SK-N-SH (cell line): ENCODE measurements at regions not wholly inside any gene's neighbourhood (a gene's known extent, or its start where the extent isn't known, plus 50 kb on each side); places are given as distances from the start of the nearest gene placed in this dataset.

Source experiments
- CTCF ChIA-PET: fragments of 300-600, 350-600 bp; formaldehyde crosslinking; extraction: SDS; loops from one replicate; lab custom pipeline; 2021; lab: Yijun Ruan, JAX
- POLR2A ChIA-PET: fragments of 350-600 bp; sonication (Branson Sonifier 250); formaldehyde crosslinking; extraction: SDS; loops from one replicate; lab custom pipeline; 2020; ENCODE audit warnings: antibody characterized with exemption, inconsistent platforms; lab: Yijun Ruan, JAX
- DNase-seq: peaks from one replicate; pipeline ENCODE4 v3.0.0; 2012
- H2AFZ ChIP-seq: fragments of 200-600 bp; sonication (generic); 2 replicates; pipeline ENCODE4 v1.8.1; 2016; ENCODE audit warnings: antibody characterized with exemption, mild to moderate bottlenecking, low read depth
- H3F3A ChIP-seq: fragments of 200-600 bp; sonication (generic); replicated peaks from 2 replicates; pipeline ENCODE3; 2016; ENCODE audit warnings: antibody characterized with exemption, mild to moderate bottlenecking; ENCODE audit not compliant: insufficient read depth
- H3K27ac ChIP-seq, 2 experiments: fragments of 200-500 bp in 1 of 2; fragments of 200-600 bp in 1 of 2; sonication (Bioruptor generic) in 1 of 2; sonication (generic), shearing (Covaris generic) in 1 of 2; 2 replicates each; pipeline versions ENCODE4 v1.5.1 to v1.6.1; 2014 to 2016; ENCODE audit warnings: low read depth in 2 of 2, inconsistent platforms in 1 of 2, low read length in 1 of 2, mild to moderate bottlenecking in 1 of 2, mixed read lengths in 1 of 2
- H3K27me3 ChIP-seq: fragments of 200-600 bp; sonication (generic), shearing (Covaris generic); 2 replicates; pipeline ENCODE4 v1.6.1; 2016; ENCODE audit warnings: mixed run types; ENCODE audit not compliant: insufficient read depth
- H3K36me3 ChIP-seq, 2 experiments: fragments of 200-500 bp in 1 of 2; fragments of 200-600 bp in 1 of 2; sonication (Bioruptor generic) in 1 of 2; sonication (generic) in 1 of 2; replicated peaks in 1 of 2; 2 replicates each; pipeline versions ENCODE3 to v1.5.1; 2014 to 2016; ENCODE audit warnings: low read length in 1 of 2, mild to moderate bottlenecking in 1 of 2; ENCODE audit not compliant: insufficient read depth in 2 of 2, control insufficient read depth in 1 of 2
- H3K4me1 ChIP-seq, 2 experiments: fragments of 200-500 bp in 1 of 2; fragments of 200-600 bp in 1 of 2; sonication (Bioruptor generic) in 1 of 2; sonication (generic), shearing (Covaris generic) in 1 of 2; 2 replicates each; pipeline versions ENCODE4 v1.5.1 to v1.6.1; 2014 to 2016; ENCODE audit warnings: low read depth in 1 of 2, low read length in 1 of 2, mixed run types in 1 of 2; ENCODE audit not compliant: insufficient read depth in 2 of 2, control insufficient read depth in 1 of 2
- H3K4me2 ChIP-seq: fragments of 200-600 bp; sonication (generic), shearing (Covaris generic); 2 replicates; pipeline ENCODE4 v1.6.1; 2017; ENCODE audit warnings: mixed run types
- H3K4me3 ChIP-seq, 2 experiments: fragments of 200-500 bp in 1 of 2; fragments of 200-600 bp in 1 of 2; sonication (Bioruptor generic) in 1 of 2; sonication (generic), shearing (Covaris generic) in 1 of 2; 2 replicates each; pipeline versions ENCODE4 v1.5.1 to v1.8.1; 2014 to 2016; ENCODE audit warnings: low read depth in 2 of 2, inconsistent platforms in 1 of 2, low read length in 1 of 2, mild to moderate bottlenecking in 1 of 2, mixed read lengths in 1 of 2, moderate library complexity in 1 of 2
- H3K79me2 ChIP-seq: fragments of 200-600 bp; sonication (generic); 2 replicates; pipeline ENCODE4 v1.8.1; 2017; ENCODE audit warnings: mild to moderate bottlenecking; ENCODE audit not compliant: insufficient read depth
- H3K9ac ChIP-seq: fragments of 200-600 bp; sonication (generic); 2 replicates; pipeline ENCODE4 v1.6.1; 2017; ENCODE audit warnings: mixed run types
- H3K9me2 ChIP-seq: fragments of 200-600 bp; sonication (generic); 2 replicates; pipeline ENCODE4 v1.6.1; 2017; ENCODE audit warnings: mixed run types
- H3K9me3 ChIP-seq: fragments of 200-600 bp; sonication (generic); 2 replicates; pipeline ENCODE4 v1.6.1; 2017; ENCODE audit warnings: mixed run types, mild to moderate bottlenecking, moderate library complexity
- H4K20me1 ChIP-seq: fragments of 200-600 bp; sonication (generic); 2 replicates; pipeline ENCODE4 v1.6.1; 2017; ENCODE audit warnings: mild to moderate bottlenecking, mixed run types; ENCODE audit not compliant: insufficient read depth
- CHD2 ChIP-seq: fragments of 150-350 bp; IDR thresholded peaks from 2 replicates; pipeline ENCODE4 v1.6.1; 2018; ENCODE audit warnings: low read length; ENCODE audit not compliant: partially characterized antibody
- CTCF ChIP-seq: fragments of 200-600 bp; sonication (generic); IDR thresholded peaks from 2 replicates; pipeline ENCODE4 v1.6.1; 2017; ENCODE audit warnings: antibody characterized with exemption, mild to moderate bottlenecking, moderate library complexity
- ELF1 ChIP-seq: IDR thresholded peaks from 2 replicates; pipeline ENCODE4 v1.4.0; 2012
- EP300 ChIP-seq, 2 experiments: IDR thresholded peaks; 2 replicates each; pipeline versions ENCODE4 v1.4.0 to v1.6.1; 2012; ENCODE audit warnings: borderline replicate concordance in 1 of 2, low read depth in 1 of 2, low read length in 1 of 2
- EZH2phosphoT487 ChIP-seq: fragments of 200-600 bp; sonication (generic); IDR thresholded peaks from 2 replicates; pipeline ENCODE4 v1.6.1; 2017; ENCODE audit warnings: low read depth, mixed run types, mild to moderate bottlenecking, antibody characterized with exemption, moderate library complexity, borderline replicate concordance
- FOSL2 ChIP-seq: IDR thresholded peaks from 2 replicates; pipeline ENCODE4 v1.4.0; 2012; ENCODE audit warnings: low read depth, mild to moderate bottlenecking, moderate library complexity, borderline replicate concordance
- GABPA ChIP-seq: IDR thresholded peaks from 2 replicates; pipeline ENCODE4 v1.4.0; 2012; ENCODE audit warnings: low read depth, mild to moderate bottlenecking
- GATA2 ChIP-seq: sonication (generic); formaldehyde crosslinking; IDR thresholded peaks from 2 replicates; pipeline ENCODE4 v1.5.0; 2020; ENCODE audit warnings: mild to moderate bottlenecking, missing genetic modification reagents
- JUND ChIP-seq: IDR thresholded peaks from 2 replicates; pipeline ENCODE4 v1.4.0; 2012
- MEF2A ChIP-seq: IDR thresholded peaks from 2 replicates; pipeline ENCODE4 v1.4.0; 2012; ENCODE audit warnings: low read depth, borderline replicate concordance
- NFIC ChIP-seq: IDR thresholded peaks from 2 replicates; pipeline ENCODE4 v1.4.0; 2012; ENCODE audit warnings: borderline replicate concordance
- NRF1 ChIP-seq: IDR thresholded peaks from 2 replicates; pipeline ENCODE4 v1.6.1; 2012; ENCODE audit warnings: low read depth, mild to moderate bottlenecking, low read length
- PBX3 ChIP-seq: IDR thresholded peaks from 2 replicates; pipeline ENCODE4; 2012
- POLR2AphosphoS5 ChIP-seq: IDR thresholded peaks from 2 replicates; pipeline ENCODE4 v1.6.1; 2012; ENCODE audit warnings: low read depth, low read length
- RXRA ChIP-seq: IDR thresholded peaks from 2 replicates; pipeline ENCODE4 v1.4.0; 2012; ENCODE audit warnings: low read depth, mild to moderate bottlenecking, borderline replicate concordance
- SIN3A ChIP-seq: IDR thresholded peaks from 2 replicates; pipeline ENCODE4 v1.6.1; 2012; ENCODE audit warnings: low read depth, mild to moderate bottlenecking, low read length, moderate library complexity, borderline replicate concordance
- SMC3 ChIP-seq: IDR thresholded peaks from 2 replicates; pipeline ENCODE4 v1.6.1; 2012; ENCODE audit warnings: low read depth, low read length, improper control_type of control experiment
- TCF12 ChIP-seq: IDR thresholded peaks from 2 replicates; pipeline ENCODE4 v1.4.0; 2012
- YY1 ChIP-seq: IDR thresholded peaks from 2 replicates; pipeline ENCODE4 v1.4.0; 2012; ENCODE audit warnings: low read depth, mild to moderate bottlenecking
- WGBS: methylation state at CpG from one replicate; pipeline ENCODE4 v1.1.6; 2017; ENCODE audit warnings: low lambda C conversion rate; 5-methylcytosine and 5-hydroxymethylcytosine counted together
- TF ChIP-seq, protein P1 (sequence below): IDR thresholded peaks from 2 replicates; pipeline ENCODE4 v1.4.0; 2012; ENCODE audit warnings: low read depth, borderline replicate concordance

- no peak for DNase-seq
- Histone ChIP-seq H3K9ac (no peak overlapping the region), H3K9me3 (no peaks in the 10 kb centered on the region), H3K9me2 (no peaks in the 10 kb centered on the region), H4K20me1 (no peaks in the 10 kb centered on the region), H3K36me3 (no peaks in the 10 kb centered on the region), H3K4me2 (no peak overlapping the region), H3K4me3 (no peak overlapping the region), H2AFZ (no peak overlapping the region), H3K27me3 (no peaks in the 10 kb centered on the region), H3K27ac (no peak overlapping the region), H3K79me2 (no peaks in the 10 kb centered on the region), H3F3A (no peaks in the 10 kb centered on the region), H3K4me1 (no peaks in the 10 kb centered on the region)
- TF ChIP-seq TCF12 (no peak), CHD2 (no peak), JUND (no peak), SIN3A (no peak), RXRA (no peak), CTCF (no peak), POLR2AphosphoS5 (no peak), YY1 (no peak), EZH2phosphoT487 (no peak), PBX3 (no peak), NFIC (no peak), MEF2A (no peak), FOSL2 (no peak)
- TF ChIP-seq, protein P1, sequence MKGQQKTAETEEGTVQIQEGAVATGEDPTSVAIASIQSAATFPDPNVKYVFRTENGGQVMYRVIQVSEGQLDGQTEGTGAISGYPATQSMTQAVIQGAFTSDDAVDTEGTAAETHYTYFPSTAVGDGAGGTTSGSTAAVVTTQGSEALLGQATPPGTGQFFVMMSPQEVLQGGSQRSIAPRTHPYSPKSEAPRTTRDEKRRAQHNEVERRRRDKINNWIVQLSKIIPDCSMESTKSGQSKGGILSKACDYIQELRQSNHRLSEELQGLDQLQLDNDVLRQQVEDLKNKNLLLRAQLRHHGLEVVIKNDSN = no peak
- WGBS = 10% methylated on average over 4 of the region's 4 CpGs
- ChIA-PET POLR2A (no interaction called here), CTCF (no interaction called here)
These were observed 459.7 kb downstream of the RBFOX1 start for GRCh38 chr16:7792346-7792745.

DNA sequence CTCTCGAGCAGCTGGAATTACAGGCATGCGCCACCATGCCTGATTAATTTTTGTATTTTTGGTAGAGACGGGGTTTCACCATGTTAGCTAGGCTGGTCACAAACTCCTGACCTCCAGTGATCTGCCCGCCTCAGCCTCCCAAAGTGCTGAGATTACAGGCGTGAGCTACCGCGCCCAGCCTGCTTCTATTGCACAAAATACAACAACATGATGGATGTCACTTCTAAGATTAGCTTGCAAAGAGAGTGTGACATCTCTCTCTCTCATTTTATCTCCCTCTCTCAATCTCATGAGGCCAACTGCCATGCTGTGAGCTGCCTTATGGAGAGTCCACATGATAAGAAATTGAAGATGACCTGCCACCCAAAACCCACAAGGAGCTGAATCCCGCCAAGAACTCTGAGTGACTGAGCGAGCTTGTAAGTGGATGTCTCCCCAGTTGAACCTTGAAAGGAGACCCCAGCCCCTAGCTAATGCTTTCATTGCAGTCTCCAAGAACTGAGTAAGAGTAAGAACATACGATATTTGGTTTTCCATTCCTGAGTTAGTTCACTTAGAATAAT, 458.5 kb downstream of the RBFOX1 start:
- no peaks in the 10 kb centered on the region for H3K4me1 ChIP-seq
- ChIA-PET POLR2A (no interaction called here), CTCF (no interaction called here)
- 39% methylated on average over 10 of the region's 10 CpGs for WGBS
- H3K4me3 ChIP-seq = no peak overlapping the region
- H4K20me1 ChIP-seq = no peaks in the 10 kb centered on the region
- no peak overlapping the region for H3K4me2 ChIP-seq
- no peaks in the 10 kb centered on the region for H3K36me3 ChIP-seq
- H3F3A ChIP-seq = no peaks in the 10 kb centered on the region
- H3K9ac ChIP-seq = no peak overlapping the region
- no peaks in the 10 kb centered on the region for H3K27me3 ChIP-seq
- no peaks in the 10 kb centered on the region for H3K9me2 ChIP-seq
- H3K79me2 ChIP-seq = no peaks in the 10 kb centered on the region
- no peak overlapping the region for H3K27ac ChIP-seq
- no peaks in the 10 kb centered on the region for H3K9me3 ChIP-seq
- DNase-seq = no peak
- no peak overlapping the region for H2AFZ ChIP-seq
- TF ChIP-seq NRF1 (no peak), FOSL2 (no peak), ELF1 (no peak), CTCF (no peak), SMC3 (no peak), TCF12 (no peak), JUND (no peak), GATA2 (CRISPR knock-in tag) (no peak), POLR2AphosphoS5 (no peak), EP300 (IDR thresholded peaks at IDR 0.05; ENCODE audit: borderline replicate concordance in 1 of 2, low read depth in 1 of 2, low read length in 1 of 2) (no peak), GABPA (no peak)
- TF ChIP-seq, protein P1 = no peak
